Stimulated activated CD8-positive, alpha-beta memory T cell treated with anti-CD3 and anti-CD28 coated beads, Interleukin-7, amount 100 ng/mL, for 1 hour (primary cell): ENCODE measurements at regions not wholly inside any gene's neighbourhood (a gene's known extent, or its start where the extent isn't known, plus 50 kb on each side); places are given as distances from the start of the nearest gene placed in this dataset.
"Not testable (repeated sequence)": the region's sequence is repeated elsewhere in the genome, so short reads cannot be mapped to it uniquely, and the experiment has no call there.

Experiments
- DNase-seq, 2 donors: peaks; one replicate each; pipeline ENCODE4 v3.0.0-alpha.2; 2020; ENCODE audit warnings: low read depth in 2 of 2

DNA sequence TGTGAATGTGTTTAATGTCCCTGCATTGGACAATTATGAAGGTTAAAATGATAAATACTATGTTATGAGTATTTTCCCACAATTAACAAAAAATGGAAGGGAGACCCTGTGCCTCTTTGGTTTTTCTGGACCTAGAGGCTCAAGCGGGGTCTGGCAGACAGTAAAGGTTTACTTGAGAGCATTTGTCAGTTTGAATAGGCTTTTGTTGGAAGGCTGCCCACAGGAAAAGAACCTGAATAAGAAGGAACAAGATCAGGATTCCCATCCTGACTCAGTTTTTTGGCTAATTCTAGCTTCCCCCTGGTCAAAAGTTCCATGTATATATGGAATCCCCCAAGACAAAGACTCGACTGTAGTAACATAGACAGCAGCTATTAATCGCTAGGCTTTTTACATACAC, 150.9 kb upstream of the JUN start:
- no peak for DNase-seq

DNA sequence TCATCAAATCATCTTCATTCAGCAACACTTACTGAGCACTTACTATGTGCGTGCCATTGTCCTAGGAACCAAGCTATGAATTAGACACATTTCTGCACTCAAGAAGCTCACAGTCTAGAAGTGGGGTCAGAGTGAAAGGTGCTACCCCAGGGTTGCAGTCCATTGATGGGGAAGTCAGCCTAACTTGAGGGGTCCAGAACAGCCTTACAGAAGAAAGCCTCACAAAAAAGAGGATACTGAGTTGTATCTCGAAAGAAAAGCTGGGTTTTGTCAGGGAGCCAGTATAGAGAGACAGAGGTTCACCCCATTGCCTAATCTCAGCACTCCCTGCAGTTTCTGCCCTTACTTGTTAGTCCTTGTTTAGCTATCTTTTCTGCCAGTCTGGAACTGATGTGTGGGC, 153.1 kb upstream of the JUN start:
- DNase-seq, result no peak

DNA sequence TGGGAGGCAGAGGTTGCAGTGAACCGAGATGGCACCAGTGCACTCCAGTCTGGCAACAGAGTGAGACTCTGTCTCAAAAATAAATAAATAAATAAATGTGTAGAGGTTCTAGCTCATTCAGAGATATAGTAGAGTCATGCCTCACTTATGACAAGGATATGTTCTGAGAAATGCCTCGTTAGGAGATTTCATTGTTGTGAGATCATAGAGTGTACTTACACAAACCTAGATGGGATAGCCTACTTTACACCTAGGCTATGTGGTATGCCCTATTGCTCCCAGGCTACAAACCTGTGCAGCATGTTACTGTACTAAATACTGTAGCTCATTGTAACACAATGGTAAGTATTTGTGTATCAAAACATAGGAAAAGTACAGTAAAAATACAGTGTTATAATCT, 155.3 kb upstream of the JUN start:
- DNase-seq, result no peak

DNA sequence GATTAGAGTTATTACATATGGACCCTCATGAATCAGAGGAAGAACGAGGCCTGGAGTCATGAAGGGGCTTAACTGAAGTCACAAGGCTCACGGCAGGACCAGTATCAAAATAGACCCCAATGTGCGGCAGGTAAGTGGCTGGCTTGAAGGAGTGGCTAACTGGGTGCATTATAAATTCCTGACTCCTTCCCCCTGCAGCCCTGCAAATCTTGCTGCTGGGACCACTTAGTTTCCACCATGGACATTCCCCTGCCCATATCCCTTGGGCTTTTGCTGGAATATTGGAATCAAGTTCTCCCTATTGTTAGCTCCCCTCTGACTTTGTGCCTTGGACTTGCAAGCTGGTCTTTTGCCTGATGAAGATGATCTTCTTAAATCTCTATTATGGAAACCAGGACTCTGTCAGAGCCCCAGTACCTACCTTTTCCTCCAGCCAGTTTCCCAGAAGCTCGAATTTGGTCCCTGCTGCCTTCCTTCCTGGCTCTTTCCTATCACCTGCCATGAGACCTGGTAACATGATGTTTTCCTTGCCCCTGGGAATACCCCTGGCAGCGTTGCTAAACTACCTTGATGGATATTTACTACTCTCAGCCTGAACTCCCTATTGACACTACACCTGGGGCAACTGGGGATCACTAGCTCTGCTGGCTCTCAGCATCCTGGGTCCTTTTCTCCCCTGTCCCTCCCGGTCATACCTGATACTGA, 156.0 kb upstream of the JUN start:
- DNase-seq, result no peak

DNA sequence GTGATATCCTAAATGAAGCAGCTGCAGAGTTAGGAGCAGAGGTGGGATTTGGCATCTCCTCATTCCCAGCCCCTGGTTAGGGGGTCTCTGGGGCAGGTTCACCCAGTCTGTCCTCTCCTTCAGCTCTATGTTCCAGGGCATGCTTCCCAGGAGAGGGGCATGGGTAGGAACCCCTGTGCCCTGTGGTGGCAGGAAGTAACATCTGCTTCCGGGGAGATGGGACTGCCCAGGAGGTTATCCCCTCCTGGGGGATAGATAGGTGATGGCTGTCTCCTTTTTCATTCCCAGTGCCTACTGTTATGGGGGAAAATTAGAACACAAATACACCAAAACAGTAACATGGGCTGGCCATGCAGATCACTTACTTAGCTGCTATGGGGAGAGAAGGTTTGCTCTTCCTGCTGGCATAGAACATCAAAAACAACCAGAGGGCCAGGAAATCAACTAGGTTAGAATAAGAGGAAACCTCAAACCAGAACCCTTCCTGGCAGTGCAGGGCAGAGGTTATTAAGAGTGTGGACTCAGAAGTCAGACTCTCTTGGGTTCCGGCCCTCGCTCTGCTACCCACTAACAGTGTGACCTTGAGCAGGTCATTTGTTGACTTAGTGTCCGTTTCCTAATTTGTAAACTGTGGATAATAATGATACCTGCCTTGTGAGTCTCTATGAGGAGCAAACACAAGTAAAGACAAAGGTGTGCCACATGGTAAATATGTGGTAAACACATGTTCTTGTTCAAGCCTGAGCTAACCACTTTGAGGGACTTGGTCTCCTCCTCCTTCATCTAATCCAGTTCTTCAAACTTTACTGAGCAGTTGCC, 157.8 kb upstream of the JUN start:
- DNase-seq, result no peak

DNA sequence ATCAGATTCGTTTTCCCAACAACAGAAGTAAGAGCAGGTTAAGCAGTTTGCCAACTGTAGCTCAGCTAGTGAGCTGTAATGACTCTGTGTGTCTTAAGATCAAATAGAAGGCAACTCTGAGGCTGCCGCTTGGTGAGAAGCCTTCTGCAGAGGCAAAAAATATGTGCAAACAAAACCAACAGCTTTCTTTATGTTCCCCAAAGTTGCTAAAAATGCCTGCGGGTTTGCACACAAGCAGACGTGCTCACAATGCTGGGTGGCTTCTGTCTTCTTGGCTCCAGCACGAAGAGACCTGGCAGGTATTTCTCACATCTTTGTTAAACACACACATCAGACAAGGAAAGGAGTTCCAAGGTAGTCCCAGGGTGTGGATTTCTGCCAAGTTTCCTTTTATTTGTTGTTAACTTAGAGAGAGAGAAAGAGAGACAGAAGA, 158.9 kb upstream of the JUN start:
- no peak for DNase-seq

DNA sequence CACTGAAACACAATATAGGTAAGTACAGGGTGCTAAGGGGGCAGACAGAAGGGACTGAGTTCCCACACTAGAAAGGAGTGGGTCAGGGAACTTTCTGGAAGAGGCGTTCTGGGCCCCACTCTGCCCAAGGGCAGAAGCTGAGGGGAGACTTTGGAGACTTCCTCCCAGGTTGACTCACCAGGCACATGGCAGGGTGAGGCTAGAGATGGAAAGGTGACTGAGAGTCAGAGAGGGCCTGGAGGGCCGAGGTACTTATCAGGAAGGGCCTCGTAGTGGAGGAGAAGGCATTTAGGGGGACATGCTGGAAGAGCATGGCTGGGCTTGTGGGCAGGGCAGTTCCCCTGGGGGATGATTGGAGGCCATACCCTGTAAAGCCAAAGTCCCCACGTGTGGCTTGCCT, 159.9 kb upstream of the JUN start:
- DNase-seq, result no peak

DNA sequence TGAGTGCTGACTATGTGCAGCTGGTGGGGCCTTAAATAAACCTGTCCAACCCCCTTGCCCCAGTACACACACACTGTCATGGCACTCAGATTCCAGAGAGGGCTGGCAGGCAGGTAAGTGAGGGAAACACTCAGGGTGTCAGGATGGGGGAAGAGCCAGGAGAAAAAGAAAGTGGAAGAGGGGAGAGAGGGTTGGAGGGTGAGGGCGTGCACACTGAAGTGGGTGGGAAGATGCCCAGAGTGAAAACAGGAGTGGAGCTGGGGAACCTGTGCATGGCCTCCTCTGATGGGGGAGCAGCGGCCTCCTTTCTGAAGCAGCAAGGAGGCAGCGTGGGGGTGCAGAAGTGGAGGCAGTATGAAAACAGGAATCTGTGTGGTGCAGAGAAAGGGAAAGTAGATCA, 160.6 kb upstream of the JUN start:
- DNase-seq, result no peak

DNA sequence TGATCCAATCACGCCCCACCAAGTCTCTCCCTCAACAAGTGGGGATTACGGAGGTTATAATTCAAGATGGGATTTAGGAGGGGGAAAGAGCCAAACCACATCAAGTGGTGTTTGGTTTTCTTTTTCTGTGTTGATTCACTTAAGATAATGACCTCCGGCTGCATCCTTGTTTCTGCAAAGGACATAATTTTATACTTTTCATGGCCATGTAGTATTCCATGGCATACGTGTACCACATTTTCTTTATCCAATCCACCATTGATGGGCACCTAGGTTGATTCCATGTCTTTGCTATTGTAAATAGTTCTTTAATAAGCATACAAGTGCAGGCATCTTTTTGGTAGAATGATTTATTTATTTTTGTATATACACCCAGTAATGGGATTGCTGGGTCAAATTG, 162.5 kb upstream of the JUN start:
- DNase-seq, result no peak

DNA sequence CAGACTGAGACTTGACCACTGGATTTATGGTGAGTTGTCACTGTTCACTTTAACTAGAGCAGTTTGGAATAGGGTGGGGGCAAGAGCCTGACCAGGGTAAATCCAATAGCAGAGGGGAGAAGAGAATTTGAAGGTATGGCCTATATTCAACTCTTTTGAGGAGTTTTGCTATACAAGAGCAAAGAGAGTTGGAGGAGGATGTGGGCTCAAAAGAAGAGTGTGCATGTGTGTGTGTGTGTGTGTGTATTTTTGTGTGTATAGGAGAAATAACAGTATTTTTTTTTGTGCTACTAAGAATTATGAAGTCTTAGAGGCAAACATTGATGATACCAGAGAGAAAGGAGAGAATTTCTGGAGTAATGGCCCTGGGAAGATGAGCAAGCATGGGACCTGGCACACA, 164.8 kb upstream of the JUN start:
- no peak for DNase-seq

DNA sequence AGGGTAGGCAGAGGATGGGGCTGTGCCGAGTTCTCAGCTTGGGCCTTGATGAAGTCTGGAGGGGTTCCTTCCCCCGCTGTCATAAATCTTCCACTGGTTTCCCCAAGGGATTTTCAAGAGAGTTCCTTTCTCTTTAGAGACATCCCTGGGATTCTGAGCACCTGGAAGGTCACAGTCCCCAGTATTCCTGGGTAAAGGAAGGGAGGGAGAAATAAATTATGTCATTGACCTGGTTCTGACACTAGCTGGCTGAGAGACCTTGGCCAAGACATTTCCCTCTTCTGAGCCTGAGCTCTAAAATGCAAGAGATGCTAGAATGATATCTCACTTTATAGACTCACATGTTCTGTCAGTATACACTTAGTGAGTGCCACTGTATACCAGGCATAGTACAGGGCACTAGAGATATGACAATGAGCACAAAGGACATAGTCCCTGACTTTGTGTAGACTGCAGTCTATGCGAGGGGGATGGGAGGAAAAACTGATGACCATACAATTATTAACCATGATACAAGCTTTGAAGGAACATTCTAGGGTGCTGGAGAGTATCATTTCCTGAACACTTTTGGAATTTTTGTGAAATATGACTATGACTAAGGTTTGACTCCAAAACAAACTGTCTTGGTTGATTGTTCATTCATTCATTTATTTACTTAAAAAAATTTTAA, 165.8 kb upstream of the JUN start:
- no peak for DNase-seq

DNA sequence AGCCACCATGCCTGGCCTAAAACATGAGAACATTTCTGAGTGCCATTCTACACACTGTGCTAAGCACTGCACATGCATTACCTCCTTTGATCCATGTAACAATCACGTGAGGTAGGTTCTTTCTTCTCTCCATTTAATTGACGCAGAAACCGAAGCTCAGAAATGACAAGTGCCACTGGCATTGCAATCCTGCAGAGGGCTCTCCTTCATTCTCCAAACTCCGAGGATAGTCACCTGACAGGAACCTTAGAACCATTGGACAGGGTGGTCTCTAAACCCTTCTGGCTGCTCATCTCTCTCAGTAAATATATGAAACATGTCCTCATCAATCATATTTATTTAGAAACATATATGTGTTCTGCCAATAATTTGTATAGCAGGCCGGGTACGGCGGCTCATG, 167.1 kb upstream of the JUN start:
- DNase-seq, result no peak

DNA sequence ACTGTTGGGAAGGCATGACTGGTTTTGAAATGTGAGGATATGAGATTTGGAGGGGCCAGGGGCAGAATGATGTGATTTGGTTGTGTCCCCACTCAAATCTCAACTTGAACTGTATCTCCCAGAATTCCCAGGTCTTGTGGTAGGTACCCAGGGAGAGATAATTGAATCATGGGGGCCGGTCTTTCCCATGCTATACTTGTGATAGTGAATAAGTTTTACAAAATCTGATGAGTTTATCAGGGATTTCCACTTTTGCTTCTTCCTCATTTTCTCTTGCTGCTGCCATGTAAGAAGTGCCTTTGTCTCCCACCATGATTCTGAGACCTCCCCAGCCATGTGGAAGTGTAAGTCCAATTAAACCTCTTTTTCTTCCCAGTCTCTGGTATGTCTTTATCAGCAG, 170.1 kb upstream of the JUN start:
- DNase-seq, result not testable (repeated sequence)

DNA sequence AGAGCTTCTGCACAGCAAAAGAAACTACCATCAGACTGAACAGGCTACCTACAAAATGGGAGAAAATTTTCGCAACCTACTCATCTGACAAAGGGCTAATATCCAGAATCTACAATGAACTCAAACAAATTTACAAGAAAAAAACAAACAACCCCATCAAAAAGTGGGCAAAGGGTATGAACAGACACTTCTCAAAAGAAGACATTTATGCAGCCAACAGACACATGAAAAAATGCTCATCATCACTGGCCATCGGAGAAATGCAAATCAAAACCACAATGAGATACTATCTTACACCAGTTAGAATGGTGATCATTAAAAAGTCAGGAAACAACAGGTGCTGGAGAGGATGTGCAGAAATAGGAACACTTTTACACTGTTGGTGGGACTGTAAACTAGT, 179.4 kb upstream of the JUN start:
- DNase-seq, result not testable (repeated sequence)

DNA sequence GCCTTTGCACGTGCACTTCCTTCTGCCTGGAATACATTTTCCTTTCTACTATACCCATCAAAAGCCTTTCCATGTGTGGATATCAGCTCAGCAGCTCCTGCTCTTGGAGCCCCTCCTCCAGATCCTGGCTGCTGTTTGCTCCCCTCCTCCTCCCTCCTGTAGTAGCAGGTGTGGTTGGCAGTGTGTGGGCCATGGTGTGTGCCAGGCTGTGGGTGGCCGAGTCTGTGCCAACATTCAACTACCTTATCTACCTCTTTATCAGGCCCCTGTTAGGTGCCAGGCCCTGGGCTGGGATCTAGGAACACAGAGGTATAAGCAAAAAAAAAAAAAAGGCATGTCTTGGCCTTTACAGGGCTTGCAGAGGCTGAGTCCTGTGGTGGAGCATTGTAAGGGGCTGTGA, 180.6 kb upstream of the JUN start:
- DNase-seq, result no peak

DNA sequence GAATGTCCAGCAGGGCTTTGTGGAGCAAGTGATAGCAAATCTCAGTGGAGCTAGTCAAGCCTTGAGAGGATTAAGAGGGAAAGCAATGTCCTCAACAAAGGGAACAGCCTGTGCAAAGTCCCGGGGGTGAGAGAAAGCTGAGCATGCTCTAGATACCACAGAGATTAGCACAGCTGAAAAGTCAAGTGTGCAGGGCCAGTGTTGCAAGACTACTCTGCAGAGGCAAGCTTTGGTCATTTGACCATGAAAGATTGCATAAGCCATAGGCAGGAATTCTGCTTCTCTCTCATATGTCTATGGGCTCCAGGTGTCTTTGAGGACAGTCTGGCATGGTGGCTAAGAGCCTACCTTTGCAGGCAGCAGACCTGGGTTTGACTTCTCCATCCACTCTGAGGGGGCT, 181.0 kb upstream of the JUN start:
- no peak for DNase-seq

DNA sequence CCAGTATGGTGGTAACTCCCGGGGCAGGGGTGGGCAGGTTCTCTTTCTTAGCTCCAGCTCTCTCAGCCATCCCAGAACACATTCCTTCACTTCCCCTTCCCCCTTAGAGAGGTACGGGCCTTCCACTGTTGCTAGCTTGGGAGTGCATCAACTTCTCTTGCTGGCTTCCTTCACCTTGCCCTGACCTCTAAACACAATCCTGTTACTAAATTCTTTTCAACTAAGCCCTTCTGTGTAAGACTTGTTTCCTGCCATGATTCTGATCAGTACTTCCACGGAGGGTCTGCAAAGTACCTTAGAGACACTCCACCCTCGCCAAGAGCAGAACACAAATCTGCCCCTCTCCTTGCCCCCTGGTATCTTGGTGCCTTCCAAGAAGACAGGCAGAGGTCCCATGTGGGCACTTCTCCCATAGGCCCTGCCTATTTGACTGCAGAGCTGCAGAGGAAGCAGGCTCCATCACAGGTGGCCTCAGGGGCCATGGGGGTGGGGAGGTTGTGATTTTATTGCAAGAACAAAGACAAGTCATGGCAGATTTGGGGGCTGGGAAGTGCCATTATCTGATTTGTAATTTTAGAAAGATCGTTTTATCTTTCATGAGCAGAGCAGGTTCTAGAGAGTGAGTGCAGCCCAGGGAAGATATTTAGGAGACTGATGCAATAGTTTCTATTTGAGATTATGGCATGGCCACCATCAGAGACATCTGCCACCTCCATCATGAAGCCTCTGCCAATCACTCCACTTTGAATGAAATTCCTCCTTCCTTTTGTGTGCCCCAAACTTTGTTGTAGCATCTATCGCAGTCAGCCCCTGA, 182.5 kb upstream of the JUN start:
- DNase-seq, result no peak

DNA sequence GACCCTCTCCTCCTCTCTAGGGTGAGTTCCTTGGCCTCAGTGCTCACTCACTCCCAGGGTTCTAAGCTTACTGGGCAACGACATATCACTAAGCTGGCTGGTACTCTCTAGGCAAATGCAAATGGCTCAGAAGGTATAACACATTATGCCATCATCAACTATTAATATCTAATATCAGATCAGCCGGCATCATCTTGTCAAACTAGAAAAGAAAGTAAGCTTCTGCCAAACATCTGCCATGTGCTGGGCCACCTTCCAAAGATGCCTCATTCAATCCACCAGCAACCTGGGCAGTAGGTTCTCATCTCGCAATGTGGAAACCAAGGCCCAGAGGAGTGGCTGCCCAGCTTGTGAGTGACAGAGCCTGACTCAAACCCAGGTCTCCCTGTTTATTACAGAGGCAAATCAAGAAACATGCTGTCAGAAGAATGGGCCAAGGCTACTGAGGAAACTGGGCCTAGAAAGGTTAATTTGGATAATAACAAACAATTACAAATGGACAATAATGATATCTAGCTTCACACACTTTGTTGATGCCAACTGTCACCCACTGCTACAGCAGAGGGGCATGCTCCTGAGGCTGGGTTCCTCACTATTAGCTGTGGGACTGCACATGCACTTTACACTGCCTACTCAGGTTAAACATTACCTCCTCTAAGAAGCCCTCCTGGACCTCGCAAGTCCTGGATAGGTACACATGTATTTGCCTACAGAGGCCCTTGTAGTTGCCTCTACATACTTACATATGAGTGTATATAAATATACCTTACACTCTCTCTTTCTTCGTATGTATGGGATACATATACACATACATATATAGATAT, 183.3 kb upstream of the JUN start:
- no peak for DNase-seq

DNA sequence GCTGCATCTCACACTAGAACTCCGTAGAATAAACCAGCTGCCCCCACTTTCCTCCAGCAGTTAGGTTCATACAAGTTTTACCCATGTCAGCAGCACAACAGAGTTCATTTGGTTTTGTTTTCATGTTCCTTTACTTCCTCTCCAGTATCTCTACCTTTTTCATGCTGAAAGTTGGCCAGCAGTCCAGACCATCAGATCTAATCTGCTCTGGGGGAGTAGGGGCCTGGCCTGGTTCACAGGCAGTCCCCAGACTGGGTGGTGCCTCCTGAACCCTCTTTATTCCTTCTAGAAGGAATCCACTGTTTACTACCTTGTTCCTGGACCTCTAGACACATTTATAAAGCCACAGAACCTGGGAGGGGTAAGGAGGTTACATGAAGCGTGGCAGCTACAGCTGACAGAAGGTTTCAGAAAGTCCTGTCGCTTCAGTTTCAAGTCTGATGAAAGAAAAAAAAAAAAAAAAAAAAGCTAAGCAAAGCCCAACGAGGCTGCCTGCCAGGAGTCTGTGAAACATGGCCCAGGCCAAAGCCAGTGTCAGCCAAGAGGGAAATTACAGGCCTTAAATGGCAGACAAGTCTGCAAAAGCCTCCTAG, 184.6 kb upstream of the JUN start:
- DNase-seq, result no peak

DNA sequence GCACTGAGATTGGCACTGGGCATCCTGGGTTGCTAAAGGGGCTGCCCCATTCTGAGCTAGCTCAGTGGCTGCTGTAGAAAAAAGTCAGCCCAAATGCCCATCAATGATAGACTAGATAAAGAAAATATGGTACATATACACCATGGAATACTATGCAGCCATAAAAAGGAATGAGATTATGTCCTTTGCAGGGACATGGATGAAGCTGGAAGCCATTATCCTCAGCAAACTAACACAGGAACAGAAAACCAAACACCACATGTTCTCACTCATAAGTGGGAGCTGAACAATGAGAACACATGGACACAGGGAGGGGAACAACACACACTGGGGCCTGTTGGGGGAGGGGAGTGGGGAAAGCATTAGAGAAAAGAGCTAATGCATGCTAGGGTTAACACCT, 185.3 kb upstream of the JUN start:
- DNase-seq, result not testable (repeated sequence)

DNA sequence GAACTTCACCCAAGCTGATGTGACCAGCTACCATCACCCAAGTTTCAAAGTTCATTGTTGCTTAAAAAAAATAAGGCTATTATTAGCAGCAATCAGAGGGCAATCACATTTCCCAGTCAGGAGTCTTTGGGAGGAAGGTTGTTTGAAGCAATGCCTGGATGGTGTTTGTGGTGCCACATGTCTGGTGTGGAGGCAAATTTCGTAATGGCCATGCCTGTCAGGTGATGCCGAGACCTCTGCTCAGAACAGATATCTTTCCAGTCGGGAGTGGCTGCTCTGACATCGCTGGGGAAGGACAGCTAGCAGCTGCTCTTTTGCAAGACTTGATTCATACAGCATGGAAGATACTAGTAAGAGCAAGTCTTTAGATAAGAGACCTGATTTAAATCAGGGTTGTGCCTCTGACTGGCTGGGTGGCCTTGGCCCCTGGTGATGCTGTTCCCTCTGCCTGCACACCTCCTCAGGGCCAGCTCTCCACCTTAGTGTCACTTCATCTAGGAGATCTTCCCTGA, 187.8 kb upstream of the JUN start:
- no peak for DNase-seq
